Mononuclear cell (primary cell): ENCODE measurements at regions not wholly inside any gene's neighbourhood (a gene's known extent, or its start where the extent isn't known, plus 50 kb on each side); places are given as distances from the start of the nearest gene placed in this dataset.
"Not testable (repeated sequence)": the region's sequence is repeated elsewhere in the genome, so short reads cannot be mapped to it uniquely, and the experiment has no call there.

ENCODE experiments used
- H3K27me3 ChIP-seq: 2 replicates; pipeline ENCODE4 v1.6.0; 2011; ENCODE audit warnings: low read length, control low read depth; ENCODE audit not compliant: insufficient read depth
- H3K4me1 ChIP-seq: 2 replicates; pipeline ENCODE4 v1.5.1; 2011; ENCODE audit warnings: mild to moderate bottlenecking, low read length, control low read depth; ENCODE audit not compliant: insufficient read depth
- H3K4me3 ChIP-seq: 2 replicates; pipeline ENCODE4 v1.5.1; 2011; ENCODE audit warnings: mild to moderate bottlenecking, low read length, moderate library complexity
- H3K9me3 ChIP-seq: 2 replicates; pipeline ENCODE4 v1.5.1; 2011; ENCODE audit warnings: low read depth, mild to moderate bottlenecking, control low read depth, low read length

DNA sequence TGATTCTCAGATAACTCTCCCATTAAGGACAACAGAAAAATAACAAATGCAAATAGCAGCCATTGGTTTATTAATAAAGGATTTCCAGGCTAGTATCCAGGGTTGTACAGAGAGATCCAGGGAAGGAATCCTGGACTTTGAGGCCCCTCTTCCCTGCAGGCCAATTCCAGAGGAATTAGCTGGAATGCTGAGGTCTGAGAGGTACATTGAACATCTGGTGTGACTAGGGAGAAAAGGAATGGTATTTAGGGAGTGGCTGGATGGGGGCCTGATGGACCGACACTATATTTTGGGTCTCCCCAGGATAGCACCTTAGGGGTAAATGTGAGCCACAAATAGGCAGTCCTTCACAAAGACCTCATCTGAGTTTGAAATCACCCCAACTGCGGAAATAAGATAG lies 924.5 kb downstream of the AACS start:
- H3K4me3 ChIP-seq = no peak overlapping the region
- no peaks in the 10 kb centered on the region for H3K4me1 ChIP-seq
- H3K9me3 ChIP-seq = no peaks in the 10 kb centered on the region
- H3K27me3 ChIP-seq = peaks cover 2% of the 10 kb centered on the region

DNA sequence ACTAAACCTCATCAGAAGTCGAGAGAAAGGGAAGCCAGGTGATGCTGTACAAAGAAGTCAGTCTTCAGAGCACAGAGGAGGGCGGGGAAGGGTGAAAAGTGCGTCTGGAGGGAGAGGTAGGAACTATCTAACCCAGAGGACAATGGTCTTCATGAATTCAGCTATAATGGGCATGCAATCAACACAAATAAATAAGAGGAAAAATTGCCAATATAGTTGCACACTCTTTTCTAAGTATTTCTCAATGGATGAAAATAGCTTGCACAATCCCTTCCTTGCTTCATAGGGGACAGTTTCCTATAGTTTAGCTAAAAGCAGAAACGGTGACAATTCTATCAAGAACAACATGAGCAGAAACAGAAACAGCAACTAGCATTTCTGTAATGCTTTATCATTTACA lies 931.2 kb downstream of the AACS start:
- H3K4me1 ChIP-seq = no peaks in the 10 kb centered on the region
- H3K4me3 ChIP-seq = no peak overlapping the region
- H3K9me3 ChIP-seq = no peaks in the 10 kb centered on the region
- no peaks in the 10 kb centered on the region for H3K27me3 ChIP-seq

DNA sequence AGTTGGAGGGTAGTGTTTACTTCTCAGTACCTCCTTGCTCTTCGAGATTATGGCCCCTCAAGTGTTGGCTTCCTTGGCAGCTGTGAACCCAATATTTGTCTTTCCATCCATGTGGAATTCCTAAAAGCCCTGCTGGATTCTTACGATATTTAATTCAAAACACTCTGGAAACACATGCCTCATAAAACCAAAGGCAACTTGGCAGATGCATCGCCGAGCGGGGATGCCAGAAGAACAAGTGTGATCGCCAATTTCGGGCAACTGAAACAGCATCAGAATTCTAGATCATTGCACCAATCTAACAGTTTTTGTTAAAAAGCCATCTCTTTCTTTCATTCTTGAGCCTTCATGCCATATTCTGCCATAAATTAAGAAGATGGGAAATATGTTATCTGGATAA lies 934.4 kb downstream of the AACS start:
- H3K9me3 ChIP-seq = no peaks in the 10 kb centered on the region
- H3K4me1 ChIP-seq = no peaks in the 10 kb centered on the region

DNA sequence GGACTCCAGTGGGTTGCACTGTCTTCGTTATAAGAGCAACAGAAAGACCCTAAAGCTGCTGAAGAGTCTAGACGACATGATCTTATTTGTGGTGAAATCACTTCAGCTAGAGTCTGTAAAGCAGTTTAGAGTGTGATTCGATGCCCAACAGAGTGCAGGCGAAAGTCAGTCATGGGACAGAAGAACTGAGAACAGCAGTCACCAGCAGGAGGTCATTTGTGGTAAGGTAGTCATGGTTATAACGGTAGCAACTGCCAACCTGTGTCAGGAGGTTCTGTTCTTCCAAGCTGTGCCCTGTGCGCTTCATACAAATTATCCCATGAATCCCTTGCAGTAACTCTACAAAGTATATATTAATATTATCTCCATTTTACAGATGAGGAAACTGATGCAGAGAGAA lies 954.1 kb downstream of the AACS start:
- Histone ChIP-seq H3K27me3 (no peaks in the 10 kb centered on the region), H3K4me1 (no peaks in the 10 kb centered on the region), H3K4me3 (no peak overlapping the region), H3K9me3 (no peaks in the 10 kb centered on the region)

More for the DNA sequence above, 934.4 kb downstream of the AACS start:
- no peak overlapping the region for H3K4me3 ChIP-seq
- H3K27me3 ChIP-seq = no peaks in the 10 kb centered on the region

DNA sequence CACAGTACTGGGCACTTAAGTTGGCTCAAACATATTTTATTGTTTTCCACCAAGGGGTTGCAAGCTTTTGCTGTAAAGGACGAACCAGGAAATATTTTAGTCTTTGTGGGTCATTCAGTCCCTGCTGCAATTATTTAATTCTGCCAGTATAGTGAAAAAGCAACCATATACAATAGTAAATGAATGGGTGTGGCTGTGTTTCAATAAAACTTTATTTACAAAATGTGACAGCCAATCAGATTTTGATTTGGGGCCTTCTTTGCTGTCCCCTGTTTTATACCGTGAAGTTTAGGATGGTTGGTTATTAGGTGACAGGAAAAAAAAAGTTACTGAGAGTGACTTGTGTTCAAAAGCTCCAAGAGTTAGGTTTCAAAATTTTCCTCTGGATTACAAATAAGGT lies 956.4 kb downstream of the AACS start:
- Histone ChIP-seq H3K4me3 (no peak overlapping the region), H3K27me3 (no peaks in the 10 kb centered on the region), H3K4me1 (no peaks in the 10 kb centered on the region), H3K9me3 (no peaks in the 10 kb centered on the region)

DNA sequence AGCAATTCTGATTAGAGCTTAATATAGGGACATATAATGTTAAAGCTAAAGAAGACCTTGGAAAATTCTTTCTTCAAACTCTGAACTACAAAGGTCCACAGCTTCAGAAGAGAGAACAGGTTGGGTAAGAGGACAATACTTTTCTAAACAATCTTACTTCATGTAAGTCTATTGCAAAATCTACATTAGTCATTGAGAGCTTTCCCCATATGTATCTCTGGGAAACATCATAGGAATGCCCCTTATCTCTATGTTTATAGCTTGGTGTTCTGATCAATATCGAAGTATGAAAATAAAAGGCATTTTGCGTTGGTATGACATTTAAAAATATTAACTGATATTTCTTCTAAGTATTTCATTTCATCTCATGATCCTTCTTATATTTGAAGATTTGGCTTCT lies 962.6 kb downstream of the AACS start:
- Histone ChIP-seq H3K9me3 (no peaks in the 10 kb centered on the region), H3K4me3 (no peak overlapping the region), H3K4me1 (no peaks in the 10 kb centered on the region), H3K27me3 (no peaks in the 10 kb centered on the region)

DNA sequence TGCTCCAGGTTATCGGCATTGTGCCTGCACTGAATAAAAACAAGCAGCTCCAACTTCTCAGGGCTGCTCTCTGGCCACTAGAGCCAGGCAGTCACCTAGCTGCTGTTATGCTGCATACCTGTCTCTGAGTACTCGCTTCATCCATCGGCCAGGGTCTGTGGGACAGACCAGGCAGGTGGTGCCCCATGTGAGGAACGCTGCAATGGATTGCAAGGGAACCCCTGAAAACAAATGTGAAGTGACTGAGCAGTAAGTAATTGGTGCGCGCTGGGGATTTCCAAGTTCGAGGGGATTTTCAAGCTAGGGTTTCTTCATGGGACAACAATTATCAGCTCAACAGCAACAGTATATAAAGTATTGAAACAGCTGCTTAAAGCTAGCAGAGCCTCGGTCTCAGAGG lies 965.3 kb downstream of the AACS start:
- Histone ChIP-seq H3K4me1 (no peaks in the 10 kb centered on the region), H3K27me3 (no peaks in the 10 kb centered on the region), H3K4me3 (no peak overlapping the region), H3K9me3 (no peaks in the 10 kb centered on the region)

DNA sequence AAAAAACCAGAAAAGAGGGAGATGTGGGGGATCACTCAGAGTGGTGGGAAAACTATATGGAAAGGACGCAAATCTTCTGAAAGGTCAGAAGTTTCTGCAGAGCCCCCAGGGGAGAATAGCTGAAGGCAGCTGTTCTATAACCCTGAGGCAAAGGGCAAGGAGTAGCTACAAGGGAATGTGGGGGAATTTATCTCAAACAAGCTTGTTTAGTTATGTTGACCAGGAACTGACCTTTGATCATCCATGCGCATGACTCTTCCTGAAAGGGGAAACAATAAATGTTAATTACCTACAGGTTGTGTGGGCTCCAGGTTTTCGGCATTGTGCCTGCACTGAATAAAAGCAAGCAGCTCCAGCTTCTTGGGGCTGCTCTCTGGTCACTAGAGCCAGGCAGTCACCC lies 968.5 kb downstream of the AACS start:
- Histone ChIP-seq H3K4me3 (no peak overlapping the region), H3K4me1 (no peaks in the 10 kb centered on the region), H3K9me3 (no peaks in the 10 kb centered on the region), H3K27me3 (no peaks in the 10 kb centered on the region)

DNA sequence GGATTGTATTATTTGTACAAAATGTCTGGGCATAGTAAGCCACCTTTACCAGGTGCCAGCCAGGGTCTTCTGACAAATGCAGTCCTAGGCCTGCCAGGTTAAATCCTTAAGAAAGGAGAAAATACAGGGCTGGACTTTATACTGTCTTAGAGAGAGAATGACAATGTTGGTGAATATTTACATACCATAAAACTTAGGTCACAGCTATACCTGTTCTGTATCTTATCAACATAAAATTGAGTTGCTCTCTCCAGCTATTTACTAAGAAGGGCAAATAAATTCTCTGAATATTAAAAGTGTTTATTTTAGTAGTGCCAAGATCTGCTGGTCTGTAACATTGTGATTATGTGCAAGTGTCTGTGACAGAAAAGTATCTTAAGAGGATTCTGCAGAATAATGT lies 971.1 kb downstream of the AACS start:
- H3K4me3 ChIP-seq = no peak overlapping the region
- H3K9me3 ChIP-seq = no peaks in the 10 kb centered on the region
- H3K4me1 ChIP-seq = no peaks in the 10 kb centered on the region
- no peaks in the 10 kb centered on the region for H3K27me3 ChIP-seq

DNA sequence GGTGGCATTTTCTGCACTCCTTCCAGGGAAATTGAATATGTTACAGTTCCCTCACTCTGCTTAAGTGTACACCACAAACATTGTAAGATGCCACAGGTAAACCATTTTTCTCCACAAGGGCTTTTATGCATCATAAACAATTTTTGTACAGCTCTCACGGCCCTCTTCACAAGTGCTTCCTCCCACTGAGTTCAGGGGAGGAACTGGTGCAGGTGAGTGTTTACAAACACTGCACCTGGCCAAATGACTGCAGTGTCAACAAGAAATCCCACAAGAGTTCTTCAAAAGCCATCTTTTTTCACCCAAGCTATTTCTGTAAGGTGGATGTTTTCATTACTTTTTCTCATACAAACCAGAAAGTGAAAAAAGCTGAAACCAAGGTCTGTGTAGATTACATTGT lies 973.2 kb downstream of the AACS start:
- H3K4me3 ChIP-seq = no peak overlapping the region

DNA sequence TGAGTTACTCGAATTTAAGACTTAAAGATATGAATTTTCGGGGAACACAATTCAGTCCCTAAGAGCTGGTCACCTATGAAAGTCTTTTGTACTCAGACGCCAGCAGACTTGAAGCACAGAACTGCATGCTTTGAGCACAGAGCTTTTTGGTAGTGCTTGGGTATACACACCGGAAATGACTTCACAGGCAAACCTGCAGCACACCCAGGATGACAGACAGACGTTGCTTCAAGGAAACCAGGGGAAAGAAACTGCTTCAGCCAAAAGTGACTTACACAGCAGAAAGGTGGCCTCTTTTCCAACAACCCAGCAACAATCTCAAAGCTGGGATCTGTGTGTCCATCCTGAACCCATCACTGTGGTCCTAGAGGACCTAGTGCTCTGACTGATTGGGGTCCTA lies 975.1 kb downstream of the AACS start:
- Histone ChIP-seq H3K4me1 (no peaks in the 10 kb centered on the region), H3K27me3 (no peaks in the 10 kb centered on the region), H3K9me3 (no peaks in the 10 kb centered on the region), H3K4me3 (no peak overlapping the region)

More for the DNA sequence above, 973.2 kb downstream of the AACS start:
- no peaks in the 10 kb centered on the region for H3K4me1 ChIP-seq
- H3K9me3 ChIP-seq = no peaks in the 10 kb centered on the region
- H3K27me3 ChIP-seq = no peaks in the 10 kb centered on the region

DNA sequence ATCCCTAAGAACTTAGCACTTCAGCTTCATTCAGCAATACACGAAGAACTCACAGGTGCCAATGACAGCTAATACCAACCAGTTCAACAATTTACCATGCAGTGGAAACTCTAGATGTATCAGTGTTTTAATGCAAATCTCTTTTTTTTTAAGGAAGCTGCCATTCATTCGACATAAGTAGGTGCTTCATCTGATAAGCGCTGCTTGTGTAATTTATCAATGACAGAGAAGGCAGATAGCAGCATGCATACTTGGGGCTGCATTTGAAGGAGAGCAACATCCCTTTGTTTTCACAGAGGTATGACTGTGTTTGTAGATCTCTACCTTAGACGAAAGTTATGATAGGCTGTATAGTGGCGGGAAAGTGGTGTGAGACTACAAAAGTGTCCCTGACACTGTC lies 977.1 kb downstream of the AACS start:
- no peak overlapping the region for H3K4me3 ChIP-seq
- no peaks in the 10 kb centered on the region for H3K4me1 ChIP-seq
- no peaks in the 10 kb centered on the region for H3K9me3 ChIP-seq
- no peaks in the 10 kb centered on the region for H3K27me3 ChIP-seq

DNA sequence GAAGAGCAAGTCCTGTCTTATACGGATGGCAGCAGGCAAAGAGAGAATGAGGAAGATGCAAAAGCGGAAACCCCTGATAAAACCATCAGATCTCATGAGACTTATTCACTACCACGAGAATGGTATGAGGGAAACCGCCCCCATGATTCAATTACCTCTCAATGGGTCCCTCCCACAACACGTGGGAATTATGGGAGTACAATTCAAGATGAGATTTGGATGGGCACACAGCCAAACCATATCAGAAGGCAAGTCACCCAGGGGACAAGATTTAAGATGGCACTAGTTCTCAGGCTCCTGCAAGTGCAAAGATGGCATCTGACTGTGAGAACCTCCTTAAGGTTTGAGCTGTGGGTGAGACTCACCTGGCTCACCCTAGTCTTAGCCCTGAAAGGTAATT lies 984.3 kb downstream of the AACS start:
- not testable (repeated sequence) for H3K27me3 ChIP-seq, H3K9me3 ChIP-seq, H3K4me1 ChIP-seq, H3K4me3 ChIP-seq

DNA sequence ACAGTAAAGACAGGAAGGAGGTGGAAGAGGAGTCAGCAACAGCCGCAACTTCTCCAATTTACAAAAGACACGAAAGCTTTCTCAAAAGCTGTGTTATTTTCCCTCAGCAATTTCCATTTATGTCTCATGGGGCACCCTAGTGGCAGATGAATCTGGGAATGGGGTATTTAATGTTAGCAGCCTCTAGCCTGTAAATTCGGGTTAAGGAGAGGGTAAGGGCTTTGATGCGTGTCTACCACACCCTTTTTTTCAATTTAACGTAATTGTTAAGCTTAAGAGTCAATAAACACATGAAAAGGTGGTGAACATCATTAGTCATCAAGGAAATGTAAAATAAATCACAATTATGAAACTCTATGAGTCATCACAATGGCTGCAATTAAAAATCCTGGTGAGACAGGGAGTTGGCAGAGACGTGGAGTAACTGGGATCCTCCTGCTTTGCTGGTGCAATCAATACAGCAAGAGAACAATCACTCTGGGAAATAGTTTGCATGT lies 986.4 kb downstream of the AACS start:
- no peaks in the 10 kb centered on the region for H3K9me3 ChIP-seq

DNA sequence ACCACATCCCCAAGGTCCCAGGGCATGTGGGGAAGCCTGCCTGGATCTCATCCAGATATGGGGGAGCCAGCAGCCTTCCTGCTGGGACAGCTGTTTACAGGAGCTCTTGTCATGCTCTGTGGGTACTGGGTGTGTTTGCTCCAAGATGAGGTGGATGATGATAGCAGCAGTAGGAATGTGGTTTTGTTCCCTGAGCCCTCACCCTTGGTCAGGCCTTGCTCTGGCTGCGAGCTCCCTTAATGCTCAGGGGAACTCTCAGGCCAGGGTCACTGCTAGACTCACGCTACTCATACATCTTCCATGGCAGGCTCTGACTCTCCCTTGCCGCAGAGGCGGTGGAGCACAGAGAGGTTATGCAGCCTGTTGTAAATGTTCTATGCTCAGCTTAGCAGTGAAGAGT lies 990.3 kb downstream of the AACS start:
- Histone ChIP-seq H3K4me1 (no peaks in the 10 kb centered on the region), H3K9me3 (no peaks in the 10 kb centered on the region), H3K4me3 (no peak overlapping the region), H3K27me3 (no peaks in the 10 kb centered on the region)

More for the DNA sequence above, 986.4 kb downstream of the AACS start:
- no peak overlapping the region for H3K4me3 ChIP-seq
- no peaks in the 10 kb centered on the region for H3K4me1 ChIP-seq
- H3K27me3 ChIP-seq = no peaks in the 10 kb centered on the region

DNA sequence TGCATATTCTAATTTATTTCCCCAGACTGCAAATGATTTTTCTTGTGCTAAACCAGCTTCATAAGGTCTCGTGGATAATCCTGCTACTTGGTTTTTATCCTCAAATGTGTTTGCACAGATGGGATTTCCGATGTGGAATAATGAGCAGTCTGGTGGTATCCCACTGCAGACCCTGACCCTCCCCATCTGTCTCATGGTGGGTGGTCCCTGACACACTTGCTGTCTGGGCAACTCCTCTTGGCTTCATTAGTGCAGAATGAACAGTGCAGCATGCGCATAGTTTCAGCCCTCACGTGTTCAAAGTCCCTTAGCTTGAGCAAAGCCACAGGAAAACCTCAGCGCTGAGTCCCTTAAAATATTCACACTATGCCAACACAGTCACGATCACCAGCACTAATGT lies 996.5 kb downstream of the AACS start:
- no peaks in the 10 kb centered on the region for H3K27me3 ChIP-seq
- H3K4me1 ChIP-seq = no peaks in the 10 kb centered on the region
- no peak overlapping the region for H3K4me3 ChIP-seq

DNA sequence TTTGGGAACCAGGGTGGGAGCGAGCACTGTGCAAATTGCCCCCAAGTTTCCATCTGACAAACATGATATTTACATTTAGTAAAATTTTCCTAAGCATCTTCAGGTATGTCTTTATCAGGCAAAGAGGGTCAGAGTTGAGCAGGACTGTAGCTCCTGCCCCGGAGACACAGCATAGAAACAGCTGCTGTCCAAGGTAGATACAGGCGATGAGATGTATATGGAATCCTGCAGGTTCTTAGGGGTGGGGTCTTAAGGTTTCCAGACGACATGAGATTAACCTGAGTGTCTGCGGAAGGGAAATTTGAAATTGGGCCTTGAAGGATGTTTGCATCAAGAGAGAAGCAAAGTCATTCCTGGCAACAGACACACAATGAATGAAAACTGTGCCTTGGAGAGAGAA lies 998.8 kb downstream of the AACS start:
- no peaks in the 10 kb centered on the region for H3K4me1 ChIP-seq
- H3K4me3 ChIP-seq = no peak overlapping the region
- H3K9me3 ChIP-seq = no peaks in the 10 kb centered on the region
- no peaks in the 10 kb centered on the region for H3K27me3 ChIP-seq

More for the DNA sequence above, 996.5 kb downstream of the AACS start:
- no peaks in the 10 kb centered on the region for H3K9me3 ChIP-seq
